ENCODE measurements at regions not wholly inside any gene's neighbourhood (a gene's known extent, or its start where the extent isn't known, plus 50 kb on each side); places are given as distances from the start of the nearest gene placed in this dataset.

- no peak overlapping the region for H3K4me3 ChIP-seq (ENCODE audit: low read depth, low read length)
- no peaks in the 10 kb centered on the region for H3K36me3 ChIP-seq (ENCODE audit: control insufficient read depth, insufficient read depth, low read length)
- DNase-seq (ENCODE audit: low read depth), result no peak
- no peak for TF ChIP-seq CTCF (IDR thresholded peaks at IDR 0.05; ENCODE audit: insufficient read depth, low read length, poor library complexity, severe bottlenecking)
- H3K27me3 ChIP-seq (ENCODE audit: control insufficient read depth, insufficient read depth, low read length), result no peaks in the 10 kb centered on the region
Measured at GRCh38 chr18:46416706-46417638, 240.0 kb downstream of the LOXHD1 start.

GRCh38 chr18:46418663-46419260 is 238.3 kb downstream of the LOXHD1 start:
- no peak for DNase-seq (ENCODE audit: low read depth)
- no peaks in the 10 kb centered on the region for H3K36me3 ChIP-seq (ENCODE audit: control insufficient read depth, insufficient read depth, low read length)
- H3K4me3 ChIP-seq (ENCODE audit: low read depth, low read length), result no peak overlapping the region
- TF ChIP-seq CTCF (IDR thresholded peaks at IDR 0.05; ENCODE audit: insufficient read depth, low read length, poor library complexity, severe bottlenecking), result no peak
- no peaks in the 10 kb centered on the region for H3K27me3 ChIP-seq (ENCODE audit: control insufficient read depth, insufficient read depth, low read length)

- no peaks in the 10 kb centered on the region for H3K36me3 ChIP-seq (ENCODE audit: control insufficient read depth, insufficient read depth, low read length)
- no peaks in the 10 kb centered on the region for H3K27me3 ChIP-seq (ENCODE audit: control insufficient read depth, insufficient read depth, low read length)
- DNase-seq (ENCODE audit: low read depth), result no peak
- no peak overlapping the region for H3K4me3 ChIP-seq (ENCODE audit: low read depth, low read length)
- no peak for TF ChIP-seq CTCF (IDR thresholded peaks at IDR 0.05; ENCODE audit: insufficient read depth, low read length, poor library complexity, severe bottlenecking)
Measured at GRCh38 chr18:46419391-46420141, 237.5 kb downstream of the LOXHD1 start.

GRCh38 chr18:46421973-46422551 is 235.0 kb downstream of the LOXHD1 start:
- DNase-seq (ENCODE audit: low read depth), result no peak
- Histone ChIP-seq H3K4me3 (ENCODE audit: low read depth, low read length) (no peak overlapping the region), H3K36me3 (ENCODE audit: control insufficient read depth, insufficient read depth, low read length) (no peaks in the 10 kb centered on the region), H3K27me3 (ENCODE audit: control insufficient read depth, insufficient read depth, low read length) (no peaks in the 10 kb centered on the region)
- TF ChIP-seq CTCF (IDR thresholded peaks at IDR 0.05; ENCODE audit: insufficient read depth, low read length, poor library complexity, severe bottlenecking), result no peak

- H3K36me3 ChIP-seq (ENCODE audit: control insufficient read depth, insufficient read depth, low read length), result no peaks in the 10 kb centered on the region
- no peak for TF ChIP-seq CTCF (IDR thresholded peaks at IDR 0.05; ENCODE audit: insufficient read depth, low read length, poor library complexity, severe bottlenecking)
Measured at GRCh38 chr18:46422552-46423055, 234.4 kb downstream of the LOXHD1 start.

More at GRCh38 chr18:46422552-46423055, 234.4 kb downstream of the LOXHD1 start:
- Histone ChIP-seq H3K4me3 (ENCODE audit: low read depth, low read length) (no peak overlapping the region), H3K27me3 (ENCODE audit: control insufficient read depth, insufficient read depth, low read length) (no peaks in the 10 kb centered on the region)
- no peak for DNase-seq (ENCODE audit: low read depth)
